GM10266 (cell line): ENCODE measurements at regions not wholly inside any gene's neighbourhood (a gene's known extent, or its start where the extent isn't known, plus 50 kb on each side); places are given as distances from the start of the nearest gene placed in this dataset.
"Not testable (repeated sequence)": the region's sequence is repeated elsewhere in the genome, so short reads cannot be mapped to it uniquely, and the experiment has no call there.

Experiments used
- DNase-seq: peaks from one replicate; pipeline ENCODE4 v3.0.0; 2012; ENCODE audit errors: extremely low spot score
- TF ChIP-seq, protein P1 (sequence below): IDR thresholded peaks from 2 replicates; pipeline ENCODE4 v1.5.1; 2012; ENCODE audit warnings: mild to moderate bottlenecking, low read depth; ENCODE audit not compliant: control insufficient read depth, insufficient read depth; ENCODE audit errors: missing control alignments

DNA sequence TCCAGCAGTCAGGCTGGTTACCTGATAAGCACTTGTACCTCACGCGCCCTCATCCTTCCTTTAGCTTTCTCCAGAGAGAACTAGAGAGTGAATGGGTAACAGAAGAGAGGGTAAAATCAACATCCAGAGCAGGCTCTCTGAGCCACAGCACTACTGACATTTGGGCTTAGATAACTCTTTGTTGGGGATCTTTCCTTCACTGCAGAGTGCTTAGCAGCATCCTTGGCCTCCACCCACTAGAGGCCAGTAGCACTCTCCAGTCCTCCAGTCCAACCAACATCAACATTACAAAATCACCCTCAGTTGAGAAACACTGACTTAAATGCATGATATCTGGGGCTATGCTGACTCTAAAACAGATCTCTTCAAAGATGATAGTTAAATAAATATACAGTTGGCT lies 220.7 kb downstream of the TACR3 start:
- DNase-seq, result no peak
- TF ChIP-seq, protein P1, sequence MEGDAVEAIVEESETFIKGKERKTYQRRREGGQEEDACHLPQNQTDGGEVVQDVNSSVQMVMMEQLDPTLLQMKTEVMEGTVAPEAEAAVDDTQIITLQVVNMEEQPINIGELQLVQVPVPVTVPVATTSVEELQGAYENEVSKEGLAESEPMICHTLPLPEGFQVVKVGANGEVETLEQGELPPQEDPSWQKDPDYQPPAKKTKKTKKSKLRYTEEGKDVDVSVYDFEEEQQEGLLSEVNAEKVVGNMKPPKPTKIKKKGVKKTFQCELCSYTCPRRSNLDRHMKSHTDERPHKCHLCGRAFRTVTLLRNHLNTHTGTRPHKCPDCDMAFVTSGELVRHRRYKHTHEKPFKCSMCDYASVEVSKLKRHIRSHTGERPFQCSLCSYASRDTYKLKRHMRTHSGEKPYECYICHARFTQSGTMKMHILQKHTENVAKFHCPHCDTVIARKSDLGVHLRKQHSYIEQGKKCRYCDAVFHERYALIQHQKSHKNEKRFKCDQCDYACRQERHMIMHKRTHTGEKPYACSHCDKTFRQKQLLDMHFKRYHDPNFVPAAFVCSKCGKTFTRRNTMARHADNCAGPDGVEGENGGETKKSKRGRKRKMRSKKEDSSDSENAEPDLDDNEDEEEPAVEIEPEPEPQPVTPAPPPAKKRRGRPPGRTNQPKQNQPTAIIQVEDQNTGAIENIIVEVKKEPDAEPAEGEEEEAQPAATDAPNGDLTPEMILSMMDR, result peak; percentile 14

DNA sequence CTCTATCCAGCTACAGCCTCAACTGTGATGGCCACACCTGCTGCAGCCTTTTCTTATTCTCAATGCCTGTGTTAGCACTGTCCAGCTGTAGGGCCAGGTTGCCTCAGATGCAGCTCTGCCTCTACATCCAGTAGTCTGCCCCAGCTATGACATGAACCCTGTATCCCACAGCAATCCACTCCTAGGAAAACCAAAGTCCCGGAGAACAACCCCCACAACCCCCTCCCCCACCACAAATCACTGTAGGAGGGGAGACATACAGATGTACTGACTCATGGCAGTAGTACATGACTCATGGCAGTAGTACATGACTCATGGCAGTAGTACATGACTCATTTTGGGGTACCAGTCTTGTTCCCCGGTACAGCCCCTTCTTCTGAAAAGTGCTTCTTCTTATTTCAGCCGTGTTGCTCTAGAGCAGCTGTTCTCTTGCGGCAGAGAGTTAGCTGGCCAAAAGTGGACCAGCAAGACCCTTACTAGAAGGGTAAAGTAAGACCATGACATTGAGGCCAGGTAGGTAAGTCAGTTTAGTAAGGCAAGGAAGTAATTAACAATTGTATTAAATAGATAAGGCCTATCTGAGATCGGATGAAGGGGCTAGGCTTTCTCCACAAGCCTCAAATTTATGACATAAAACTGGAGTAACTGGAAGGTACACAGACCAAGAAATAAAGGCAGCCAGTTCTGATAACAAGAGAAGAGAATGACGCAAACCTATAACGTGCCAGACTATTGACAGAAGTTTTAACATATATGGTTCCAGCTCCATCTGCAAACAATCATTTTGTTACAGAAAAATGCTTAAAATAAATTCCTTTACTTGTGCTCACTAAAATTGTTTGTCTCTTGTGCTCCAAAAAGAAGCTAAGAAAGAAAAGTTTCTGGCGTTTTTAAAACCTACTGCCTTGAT lies 221.4 kb downstream of the TACR3 start:
- TF ChIP-seq, protein P1, result no peak
- DNase-seq, result peak; percentile 47

DNA sequence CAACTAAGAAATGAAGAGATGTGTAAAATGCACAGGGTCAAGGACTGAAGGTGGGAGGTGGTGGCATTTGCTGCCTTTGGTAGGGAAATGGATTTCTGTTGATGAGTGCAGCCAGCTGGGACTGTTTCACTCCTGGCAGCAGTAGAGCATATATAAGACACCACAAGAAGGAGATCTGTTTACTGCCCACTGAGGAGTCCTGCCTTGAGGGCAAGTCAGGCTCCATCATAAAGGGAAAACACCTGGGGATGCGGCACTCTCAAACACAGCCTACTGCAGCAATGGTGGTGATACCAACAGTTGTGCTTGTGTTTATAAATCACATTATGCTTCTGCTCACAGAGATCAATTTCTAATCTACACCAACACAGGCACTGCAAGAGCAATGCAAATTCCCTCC lies 222.1 kb downstream of the TACR3 start:
- TF ChIP-seq, protein P1, result no peak
- DNase-seq, result no peak

DNA sequence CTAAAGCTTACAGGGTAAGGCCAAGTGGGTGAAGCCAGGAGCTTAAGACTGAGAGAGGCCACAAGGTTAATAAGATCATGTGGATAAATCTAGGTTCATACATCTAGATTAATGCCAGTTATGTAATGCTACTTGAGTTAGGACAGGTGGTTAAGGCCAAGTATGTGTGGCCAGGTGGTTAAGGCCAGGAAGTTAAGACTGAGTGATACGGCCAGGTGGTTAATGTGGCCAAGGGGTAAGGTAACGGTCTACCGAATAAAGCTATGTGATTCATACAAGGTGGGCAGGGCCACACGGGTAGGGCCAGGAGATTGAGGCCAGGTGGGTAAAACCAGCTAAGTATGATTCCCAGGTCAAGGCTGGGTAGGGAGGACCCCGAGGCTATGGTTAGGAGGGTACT lies 223.0 kb downstream of the TACR3 start:
- no peak for DNase-seq
- TF ChIP-seq, protein P1, result no peak

DNA sequence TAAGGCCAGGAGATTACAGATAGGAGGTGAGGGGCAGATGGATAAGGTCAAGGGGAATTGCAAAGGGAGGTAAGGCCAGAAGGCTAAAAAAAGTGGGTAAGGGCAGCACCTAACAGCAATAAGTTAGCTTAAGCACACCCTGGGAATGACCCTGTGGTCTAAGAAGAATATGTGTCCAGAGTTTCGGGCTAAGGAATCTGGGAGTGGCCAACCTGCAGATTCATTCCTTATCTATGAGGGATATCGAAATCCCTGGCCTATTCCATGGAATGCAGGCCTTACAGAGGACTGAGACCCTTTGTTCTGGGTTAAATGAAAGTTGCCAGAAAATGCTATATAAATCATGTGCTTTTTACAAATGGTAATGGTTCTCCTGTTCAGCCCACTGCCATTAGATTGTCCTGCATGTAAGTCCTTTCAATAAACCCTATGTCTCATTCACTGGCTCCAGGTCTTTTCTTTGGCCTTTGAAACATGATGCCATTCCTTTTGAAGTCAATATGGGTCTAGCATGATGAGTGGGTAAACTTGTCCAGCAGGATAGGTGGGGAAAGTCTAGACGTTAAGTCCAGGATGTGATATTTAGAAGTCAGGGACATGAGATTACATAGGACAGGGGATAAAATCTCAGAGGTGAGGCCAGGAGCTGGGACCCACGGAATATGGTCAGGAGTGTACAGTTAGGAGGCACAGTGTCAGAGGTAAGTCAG lies 226.2 kb downstream of the TACR3 start:
- no peak for DNase-seq
- TF ChIP-seq, protein P1, result no peak

DNA sequence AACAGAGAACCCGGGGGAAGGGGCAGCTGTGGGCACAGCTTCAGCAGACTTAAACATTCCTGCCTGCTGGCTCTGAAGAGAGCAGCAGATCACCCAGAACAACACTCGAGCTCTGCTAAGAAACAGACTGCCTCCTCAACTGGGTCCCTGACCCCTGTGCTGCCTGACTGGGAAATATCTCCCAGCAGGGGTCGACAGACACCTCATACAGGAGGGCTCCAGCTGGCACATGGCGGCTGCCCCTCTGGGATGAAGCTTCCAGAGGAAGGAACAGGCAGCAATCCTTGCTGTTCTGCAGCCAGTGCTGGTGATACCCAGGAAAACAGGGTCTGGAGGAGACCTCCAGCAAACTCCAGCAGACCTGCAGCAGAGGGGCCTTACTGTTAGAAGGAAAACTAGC lies 234.5 kb downstream of the TACR3 start:
- DNase-seq, result not testable (repeated sequence)

DNA sequence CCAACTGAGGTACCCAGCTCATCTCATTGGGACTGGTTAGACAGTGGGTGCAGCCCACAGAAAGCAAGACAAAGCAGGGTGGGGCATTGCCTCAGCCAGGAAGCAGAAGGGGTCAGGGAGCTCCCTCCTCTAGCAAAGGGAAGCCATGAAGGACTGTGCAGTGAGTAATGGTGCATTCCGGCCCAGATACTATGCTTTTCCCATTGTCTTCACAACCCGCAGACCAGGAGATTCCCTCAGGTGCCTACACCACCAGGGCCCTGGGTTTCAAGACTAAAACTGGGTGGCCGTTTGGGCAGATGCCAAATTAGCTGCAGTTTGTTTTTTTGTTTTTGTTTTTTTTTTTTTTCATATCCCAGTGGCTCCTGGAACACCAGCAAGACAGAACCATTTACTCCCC lies 235.3 kb downstream of the TACR3 start:
- DNase-seq, result no peak
- TF ChIP-seq, protein P1, result no peak
